Keratinocyte (primary cell): ENCODE measurements at regions not wholly inside any gene's neighbourhood (a gene's known extent, or its start where the extent isn't known, plus 50 kb on each side); places are given as distances from the start of the nearest gene placed in this dataset.

Experiments used
- DNase-seq: peaks from one replicate; pipeline ENCODE4 v3.0.0-alpha.2; 2011; ENCODE audit warnings: low read depth, missing footprints, low spot score
- FAIRE-seq: peaks from 2 replicates; lab custom pipeline; 2011; peaks lifted over from hg19 to GRCh38; lab: Jason Lieb, UNC
- H2AFZ ChIP-seq: 2 replicates; pipeline ENCODE4 v1.6.0; 2012; ENCODE audit warnings: low read length, control low read depth, inconsistent platforms; ENCODE audit not compliant: control insufficient read depth
- H3K27ac ChIP-seq: 2 replicates; pipeline ENCODE4 v1.5.1; 2011; ENCODE audit warnings: low read length; ENCODE audit not compliant: control insufficient read depth, insufficient read depth
- H3K27me3 ChIP-seq: 3 replicates; pipeline ENCODE4 v1.6.0; 2011; ENCODE audit warnings: low read length; ENCODE audit not compliant: control insufficient read depth, insufficient read depth; ENCODE audit errors: extremely low read depth
- H3K36me3 ChIP-seq, 2 experiments: 2 replicates in 1 of 2; 3 replicates in 1 of 2; pipeline ENCODE4 v1.5.1; 2011; ENCODE audit warnings: low read length in 2 of 2, mild to moderate bottlenecking in 1 of 2; ENCODE audit not compliant: control insufficient read depth in 2 of 2, insufficient read depth in 2 of 2; ENCODE audit errors: extremely low read depth in 1 of 2
- H3K4me1 ChIP-seq: 3 replicates; pipeline ENCODE4 v1.5.1; 2011; ENCODE audit warnings: low read length; ENCODE audit not compliant: control insufficient read depth, insufficient read depth; ENCODE audit errors: extremely low read depth
- H3K4me2 ChIP-seq: 3 replicates; pipeline ENCODE4 v1.6.0; 2011; ENCODE audit warnings: low read depth, low read length; ENCODE audit not compliant: control insufficient read depth, insufficient read depth; ENCODE audit errors: extremely low read depth
- H3K4me3 ChIP-seq, 3 experiments: fragments of 200-600 bp in 1 of 3; sonication (generic) in 1 of 3; 2 replicates in 2 of 3; 3 replicates in 1 of 3; pipeline ENCODE4 v1.5.1; 2011 to 2016; ENCODE audit warnings: low read length in 3 of 3, mild to moderate bottlenecking in 3 of 3, control low read depth in 2 of 3, inconsistent platforms in 1 of 3, low read depth in 1 of 3, mixed read lengths in 1 of 3, mixed run types in 1 of 3, moderate library complexity in 1 of 3; ENCODE audit not compliant: control insufficient read depth in 2 of 3, insufficient read depth in 2 of 3; ENCODE audit errors: extremely low read depth in 1 of 3
- H3K79me2 ChIP-seq: 2 replicates; pipeline ENCODE4 v1.6.0; 2012; ENCODE audit warnings: low read length; ENCODE audit not compliant: control insufficient read depth, insufficient read depth
- H3K9ac ChIP-seq: 3 replicates; pipeline ENCODE4 v1.6.0; 2011; ENCODE audit warnings: low read length; ENCODE audit not compliant: control insufficient read depth, insufficient read depth; ENCODE audit errors: extremely low read depth
- H3K9me1 ChIP-seq: 3 replicates; pipeline ENCODE4 v1.6.0; 2011; ENCODE audit warnings: low read length; ENCODE audit not compliant: control insufficient read depth, insufficient read depth; ENCODE audit errors: extremely low read depth
- H3K9me3 ChIP-seq: 2 replicates; pipeline ENCODE4 v1.5.1; 2012; ENCODE audit warnings: low read depth, low read length; ENCODE audit not compliant: control insufficient read depth
- H4K20me1 ChIP-seq: 3 replicates; pipeline ENCODE4 v1.6.0; 2011; ENCODE audit warnings: low read length; ENCODE audit not compliant: control insufficient read depth, insufficient read depth; ENCODE audit errors: extremely low read depth
- CTCF ChIP-seq, 3 experiments: IDR thresholded peaks in 1 of 3; conservative IDR thresholded peaks in 1 of 3; optimal IDR thresholded peaks in 1 of 3; 2 replicates in 2 of 3; 3 replicates in 1 of 3; pipeline versions ENCODE3 to v1.5.1; 2011; ENCODE audit warnings: low read length in 3 of 3, mild to moderate bottlenecking in 3 of 3, moderate library complexity in 2 of 3, control low read depth in 1 of 3, inconsistent platforms in 1 of 3; ENCODE audit not compliant: insufficient read depth in 2 of 3; ENCODE audit errors: extremely low read depth in 1 of 3
- EZH2 ChIP-seq: IDR thresholded peaks from one replicate; pipeline ENCODE4 v1.6.1; 2012; ENCODE audit warnings: inconsistent platforms, mild to moderate bottlenecking, low read length, moderate library complexity
- dilution Hi-C: fragments of 300-500 bp; cut with MboI; formaldehyde crosslinking; loops from one replicate; pipeline ENCODE4 v1.7.0; 2020; ENCODE audit warnings: low sequenced_read_pairs; ENCODE audit not compliant: extremely low pct_ligation_motif_present

GRCh38 chr6:81863123-81863522 is 110.6 kb upstream of the TENT5A start:
- Histone ChIP-seq H3K4me3 (no peak overlapping the region), H4K20me1 (no peaks in the 10 kb centered on the region), H3K27ac (no peak overlapping the region), H2AFZ (no peak overlapping the region), H3K4me2 (no peak overlapping the region), H3K36me3 (no peaks in the 10 kb centered on the region), H3K4me1 (peaks cover 2% of the 10 kb centered on the region), H3K79me2 (no peaks in the 10 kb centered on the region), H3K27me3 (no peaks in the 10 kb centered on the region), H3K9me3 (no peaks in the 10 kb centered on the region), H3K9ac (no peak overlapping the region), H3K9me1 (no peaks in the 10 kb centered on the region)
- DNase-seq: no peak
- dilution Hi-C loops: no loop called here
- TF ChIP-seq CTCF (optimal IDR thresholded peaks at IDR 0.05 in 1 of 3, IDR thresholded peaks at IDR 0.05 in 1 of 3, conservative IDR thresholded peaks at IDR 0.05 in 1 of 3; ENCODE audit: extremely low read depth in 1 of 3, insufficient read depth in 2 of 3, low read length in 3 of 3) (no peak), EZH2 (no peak)
- no peak for FAIRE-seq

GRCh38 chr6:81861281-81861680 is 108.8 kb upstream of the TENT5A start:
- no peak overlapping the region for H3K4me2 ChIP-seq
- H3K79me2 ChIP-seq: no peaks in the 10 kb centered on the region
- DNase-seq (no peak), FAIRE-seq (no peak)
- no peak overlapping the region for H3K27ac ChIP-seq
- no peak overlapping the region for H3K9ac ChIP-seq
- no peaks in the 10 kb centered on the region for H3K9me1 ChIP-seq
- dilution Hi-C loops: no loop called here
- no peaks in the 10 kb centered on the region for H3K36me3 ChIP-seq
- H3K27me3 ChIP-seq: no peaks in the 10 kb centered on the region
- peaks cover 2% of the 10 kb centered on the region for H3K4me1 ChIP-seq
- H2AFZ ChIP-seq: no peak overlapping the region
- no peak for TF ChIP-seq EZH2
- TF ChIP-seq CTCF (optimal IDR thresholded peaks at IDR 0.05 in 1 of 3, IDR thresholded peaks at IDR 0.05 in 1 of 3, conservative IDR thresholded peaks at IDR 0.05 in 1 of 3; ENCODE audit: extremely low read depth in 1 of 3, insufficient read depth in 2 of 3, low read length in 3 of 3): no peak
- no peak overlapping the region for H3K4me3 ChIP-seq
- H3K9me3 ChIP-seq: no peaks in the 10 kb centered on the region
- no peaks in the 10 kb centered on the region for H4K20me1 ChIP-seq
